ENCODE measurements at regions not wholly inside any gene's neighbourhood (a gene's known extent, or its start where the extent isn't known, plus 50 kb on each side); places are given as distances from the start of the nearest gene placed in this dataset.

GRCh38 chr11:115684699-115685098 is 180.5 kb upstream of the CADM1 start:
- Histone ChIP-seq H3K36me3 (no peaks in the 10 kb centered on the region), H3K4me3 (no peak overlapping the region), H3K27ac (no peak overlapping the region), H3K4me1 (no peaks in the 10 kb centered on the region), H3K9me3 (no peaks in the 10 kb centered on the region), H3K27me3 (no peaks in the 10 kb centered on the region)
- TF ChIP-seq POLR2A (IDR thresholded peaks at IDR 0.05): no peak
- no peak for TF ChIP-seq CTCF (IDR thresholded peaks at IDR 0.05)
- no peak for DNase-seq

GRCh38 chr11:115684135-115684534 is 179.9 kb upstream of the CADM1 start:
- no peak overlapping the region for H3K4me3 ChIP-seq
- no peak overlapping the region for H3K27ac ChIP-seq
- H3K36me3 ChIP-seq: no peaks in the 10 kb centered on the region
- no peak for DNase-seq
- no peaks in the 10 kb centered on the region for H3K27me3 ChIP-seq
- TF ChIP-seq CTCF (IDR thresholded peaks at IDR 0.05): no peak
- no peak for TF ChIP-seq POLR2A (IDR thresholded peaks at IDR 0.05)
- H3K9me3 ChIP-seq: no peaks in the 10 kb centered on the region
- H3K4me1 ChIP-seq: no peaks in the 10 kb centered on the region

- no peak for DNase-seq
- Histone ChIP-seq H3K27ac (no peak overlapping the region), H3K4me3 (no peak overlapping the region), H3K27me3 (no peaks in the 10 kb centered on the region), H3K36me3 (no peaks in the 10 kb centered on the region), H3K4me1 (no peaks in the 10 kb centered on the region), H3K9me3 (no peaks in the 10 kb centered on the region)
- TF ChIP-seq POLR2A (IDR thresholded peaks at IDR 0.05): no peak
Observed at GRCh38 chr11:115682888-115683287, 178.7 kb upstream of the CADM1 start.

GRCh38 chr11:115682101-115682500 is 177.9 kb upstream of the CADM1 start:
- no peaks in the 10 kb centered on the region for H3K4me1 ChIP-seq
- no peaks in the 10 kb centered on the region for H3K9me3 ChIP-seq
- no peaks in the 10 kb centered on the region for H3K27me3 ChIP-seq
- DNase-seq: no peak
- no peak overlapping the region for H3K27ac ChIP-seq
- no peak overlapping the region for H3K4me3 ChIP-seq
- TF ChIP-seq CTCF (IDR thresholded peaks at IDR 0.05) (no peak), POLR2A (IDR thresholded peaks at IDR 0.05) (no peak)
- no peaks in the 10 kb centered on the region for H3K36me3 ChIP-seq

- Histone ChIP-seq H3K4me3 (no peak overlapping the region), H3K4me1 (no peaks in the 10 kb centered on the region), H3K27ac (no peak overlapping the region), H3K9me3 (no peaks in the 10 kb centered on the region), H3K36me3 (no peaks in the 10 kb centered on the region), H3K27me3 (no peaks in the 10 kb centered on the region)
- DNase-seq: no peak
- TF ChIP-seq CTCF (IDR thresholded peaks at IDR 0.05): no peak
- TF ChIP-seq POLR2A (IDR thresholded peaks at IDR 0.05): no peak
Observed at GRCh38 chr11:115679945-115680344, 175.7 kb upstream of the CADM1 start.

GRCh38 chr11:115678942-115679341 is 174.7 kb upstream of the CADM1 start:
- DNase-seq: peak in 1 of 3 donors; percentile 57
- Histone ChIP-seq H3K4me1 (no peaks in the 10 kb centered on the region), H3K36me3 (no peaks in the 10 kb centered on the region), H3K27ac (no peak overlapping the region), H3K4me3 (no peak overlapping the region), H3K9me3 (no peaks in the 10 kb centered on the region), H3K27me3 (no peaks in the 10 kb centered on the region)
- TF ChIP-seq CTCF (IDR thresholded peaks at IDR 0.05) (peak in 3 of 6 experiments; percentile 12 to 36 (median 28)), POLR2A (IDR thresholded peaks at IDR 0.05) (no peak)
